Peyer's patch (tissue), 4 donors: ENCODE measurements at regions not wholly inside any gene's neighbourhood (a gene's known extent, or its start where the extent isn't known, plus 50 kb on each side); places are given as distances from the start of the nearest gene placed in this dataset.
"Not testable (repeated sequence)": the region's sequence is repeated elsewhere in the genome, so short reads cannot be mapped to it uniquely, and the experiment has no call there.

Experiments used
- POLR2A ChIP-seq, 2 donors: fragments of 450-650 bp; IDR thresholded peaks; one replicate each; pipeline ENCODE4 v1.5.1; 2017; ENCODE audit warnings: antibody characterized with exemption in 2 of 2, mild to moderate bottlenecking in 2 of 2, moderate library complexity in 2 of 2
- TF ChIP-seq, protein P1 (sequence below), 6 experiments: fragments of 450-650 bp in 4 of 6; fragments of 200-600 bp in 2 of 6; sonication (generic) in 1 of 6; IDR thresholded peaks; one replicate each; pipeline ENCODE4 v1.5.1; 2017 to 2019; ENCODE audit warnings: antibody characterized with exemption in 6 of 6, mild to moderate bottlenecking in 3 of 6, moderate library complexity in 1 of 6

DNA sequence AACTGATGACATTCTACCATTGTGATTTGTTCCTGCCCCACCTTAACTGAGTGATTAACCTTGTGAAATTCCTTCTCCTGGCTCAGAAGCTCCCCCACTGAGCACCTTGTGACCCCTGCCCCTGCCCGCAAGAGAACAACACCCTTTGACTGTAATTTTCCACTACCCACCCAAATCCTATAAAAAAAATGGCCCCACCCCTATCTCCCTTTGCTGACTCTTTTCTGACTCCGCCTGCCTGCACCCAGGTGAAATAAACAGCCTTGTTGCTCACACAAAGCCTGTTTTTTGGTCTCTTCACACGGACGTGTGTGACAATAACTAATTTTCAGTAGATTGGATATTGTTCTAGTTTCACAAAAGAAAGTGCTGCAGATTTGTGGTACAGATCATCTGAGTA is 492.2 kb downstream of the RAPGEF2 start:
- TF ChIP-seq, protein P1, sequence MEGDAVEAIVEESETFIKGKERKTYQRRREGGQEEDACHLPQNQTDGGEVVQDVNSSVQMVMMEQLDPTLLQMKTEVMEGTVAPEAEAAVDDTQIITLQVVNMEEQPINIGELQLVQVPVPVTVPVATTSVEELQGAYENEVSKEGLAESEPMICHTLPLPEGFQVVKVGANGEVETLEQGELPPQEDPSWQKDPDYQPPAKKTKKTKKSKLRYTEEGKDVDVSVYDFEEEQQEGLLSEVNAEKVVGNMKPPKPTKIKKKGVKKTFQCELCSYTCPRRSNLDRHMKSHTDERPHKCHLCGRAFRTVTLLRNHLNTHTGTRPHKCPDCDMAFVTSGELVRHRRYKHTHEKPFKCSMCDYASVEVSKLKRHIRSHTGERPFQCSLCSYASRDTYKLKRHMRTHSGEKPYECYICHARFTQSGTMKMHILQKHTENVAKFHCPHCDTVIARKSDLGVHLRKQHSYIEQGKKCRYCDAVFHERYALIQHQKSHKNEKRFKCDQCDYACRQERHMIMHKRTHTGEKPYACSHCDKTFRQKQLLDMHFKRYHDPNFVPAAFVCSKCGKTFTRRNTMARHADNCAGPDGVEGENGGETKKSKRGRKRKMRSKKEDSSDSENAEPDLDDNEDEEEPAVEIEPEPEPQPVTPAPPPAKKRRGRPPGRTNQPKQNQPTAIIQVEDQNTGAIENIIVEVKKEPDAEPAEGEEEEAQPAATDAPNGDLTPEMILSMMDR (IDR thresholded peaks at IDR 0.05): not testable (repeated sequence)
- TF ChIP-seq POLR2A (IDR thresholded peaks at IDR 0.05): not testable (repeated sequence)
